Fibroblast of the conjunctiva (primary cell): ENCODE measurements at regions not wholly inside any gene's neighbourhood (a gene's known extent, or its start where the extent isn't known, plus 50 kb on each side); places are given as distances from the start of the nearest gene placed in this dataset.

Source experiments
- DNase-seq: peaks from one replicate; pipeline ENCODE4 v3.0.0-alpha.2; 2010; ENCODE audit warnings: low read depth

- DNase-seq, result no peak
Measured at GRCh38 chr3:116929505-116930222, 220.1 kb downstream of the TUSC7 start.

DNA sequence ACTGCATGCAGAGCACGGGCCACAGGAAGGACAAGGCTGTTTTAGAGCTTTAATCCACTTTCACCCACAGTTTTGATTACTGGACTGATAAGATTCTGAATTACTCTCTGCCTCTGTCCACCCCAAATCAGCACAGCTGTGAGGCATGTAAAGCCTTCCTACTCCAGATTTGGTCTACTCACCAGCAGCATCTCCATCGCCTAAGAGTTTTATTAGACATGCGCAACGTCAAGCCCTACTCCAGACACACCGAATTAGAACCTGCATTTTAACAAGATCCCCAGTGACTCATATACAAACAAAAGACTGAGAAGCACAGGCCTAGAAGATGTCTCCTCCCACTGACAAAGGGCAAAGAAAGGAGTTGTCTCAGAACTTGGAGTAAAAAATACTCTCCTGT lies 221.2 kb downstream of the TUSC7 start:
- no peak for DNase-seq

DNA sequence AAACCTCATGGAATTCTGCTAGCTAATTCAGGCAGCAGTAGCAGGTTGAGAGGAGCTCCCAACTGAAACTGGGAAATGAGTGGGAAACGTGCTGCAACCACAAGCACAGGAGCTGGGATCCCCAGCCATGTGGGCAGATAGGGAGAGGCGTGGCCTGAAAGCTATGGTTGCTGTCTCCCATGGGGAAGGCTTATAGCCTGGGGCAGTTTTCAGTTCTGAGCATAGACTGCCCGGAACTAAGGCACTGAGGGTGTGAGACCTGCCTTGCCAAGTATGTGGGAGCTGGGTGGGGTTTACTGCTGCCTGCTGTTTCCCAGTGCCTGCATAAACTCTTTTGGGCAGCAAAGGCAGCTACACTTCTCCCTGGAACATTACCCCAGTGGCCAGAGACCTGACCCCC lies 229.5 kb downstream of the TUSC7 start:
- no peak for DNase-seq

- DNase-seq, result no peak
Measured at GRCh38 chr3:116939550-116939949, 230.0 kb downstream of the TUSC7 start.

DNA sequence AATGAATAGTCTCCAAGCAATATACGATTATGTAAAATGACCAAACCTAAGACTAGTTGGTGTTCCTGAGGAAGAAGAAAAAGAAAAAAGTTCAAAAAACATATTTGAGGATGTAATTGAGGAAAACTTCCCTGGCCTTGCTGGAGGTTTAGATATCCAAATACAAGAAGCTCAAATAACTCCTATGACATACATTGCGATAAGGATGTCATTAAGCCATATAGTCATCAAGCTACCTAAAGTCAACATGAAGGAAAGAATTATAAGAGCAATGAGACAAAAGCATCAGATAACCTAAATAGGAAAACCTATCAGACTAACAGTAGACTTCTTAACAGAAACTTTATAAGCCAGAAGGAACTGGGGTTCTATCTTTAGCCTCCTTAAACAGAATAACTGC lies 231.1 kb downstream of the TUSC7 start:
- DNase-seq, result no peak

DNA sequence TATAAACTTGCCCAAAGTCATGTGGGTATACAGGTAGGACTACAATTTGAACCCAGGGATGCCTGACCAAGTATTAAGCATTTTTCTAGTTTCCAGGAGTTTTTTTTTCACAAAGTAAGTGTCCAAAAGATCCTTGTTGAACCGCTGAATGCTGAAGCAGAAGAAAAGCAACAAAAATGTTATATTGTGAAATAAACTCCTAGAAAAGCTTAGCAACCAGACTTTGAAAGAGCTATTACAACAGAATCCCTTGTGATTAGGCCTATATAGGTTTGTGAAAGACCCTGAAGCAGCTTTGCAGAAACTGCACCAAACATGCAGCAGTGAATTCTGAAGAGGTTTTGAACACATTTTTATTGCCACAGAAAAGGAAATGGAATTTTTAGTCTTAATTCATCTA lies 236.8 kb downstream of the TUSC7 start:
- no peak for DNase-seq

GRCh38 chr3:116947148-116947547 lies 237.6 kb downstream of the TUSC7 start:
- no peak for DNase-seq

DNA sequence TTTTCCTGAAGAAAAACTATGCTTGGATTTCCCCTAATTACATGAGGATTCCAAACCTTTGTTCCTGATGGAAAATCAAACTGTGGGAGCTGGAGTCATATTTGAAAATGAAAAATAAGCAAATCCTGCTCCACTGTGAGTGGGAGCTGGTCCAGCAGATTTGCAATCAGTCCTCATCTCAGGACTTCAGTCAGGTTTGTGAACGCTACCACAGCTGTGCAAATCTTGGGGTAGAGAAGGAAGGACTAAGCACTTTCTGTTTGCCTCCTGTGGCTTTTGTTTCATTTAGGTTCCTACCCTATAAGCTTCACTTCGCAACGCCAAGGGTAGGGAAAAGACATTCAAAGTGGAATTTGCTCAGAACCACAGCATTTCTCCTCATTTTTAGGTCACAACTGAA lies 238.2 kb downstream of the TUSC7 start:
- DNase-seq, result no peak

DNA sequence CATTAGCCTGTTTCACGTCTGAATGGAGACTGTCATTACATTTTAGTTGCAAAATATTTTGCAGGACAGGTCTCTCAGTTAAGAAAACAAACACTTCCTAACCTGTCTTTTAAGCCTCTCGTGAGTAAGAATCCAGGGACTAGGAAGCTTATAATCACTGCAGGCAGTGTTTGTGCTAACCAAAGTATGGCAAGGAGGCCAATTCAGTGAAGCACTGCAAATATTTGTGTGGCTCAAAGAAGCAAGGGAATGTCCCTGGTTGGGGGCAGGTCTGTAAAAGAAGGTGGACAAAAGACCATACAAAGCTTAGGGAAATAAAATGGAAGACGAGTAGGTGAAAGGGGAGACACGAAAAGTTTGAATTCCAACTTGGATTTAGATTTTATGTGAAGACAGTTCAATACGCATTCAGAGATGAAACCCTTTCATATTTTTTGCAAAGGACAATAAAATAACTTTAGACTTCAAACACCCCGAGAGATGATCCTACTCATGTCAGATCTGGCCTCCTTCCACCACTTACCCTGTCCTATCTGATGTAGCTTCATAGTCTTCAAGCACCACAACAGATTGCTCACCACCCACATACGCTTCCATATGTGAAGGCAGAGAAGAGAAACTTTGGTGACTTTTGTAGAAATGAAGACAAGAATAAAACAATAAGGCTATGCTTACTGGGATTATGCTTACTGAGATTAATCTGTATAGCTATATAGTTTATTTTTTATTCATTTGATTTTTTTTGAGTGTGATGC lies 240.9 kb downstream of the TUSC7 start:
- DNase-seq, result no peak

DNA sequence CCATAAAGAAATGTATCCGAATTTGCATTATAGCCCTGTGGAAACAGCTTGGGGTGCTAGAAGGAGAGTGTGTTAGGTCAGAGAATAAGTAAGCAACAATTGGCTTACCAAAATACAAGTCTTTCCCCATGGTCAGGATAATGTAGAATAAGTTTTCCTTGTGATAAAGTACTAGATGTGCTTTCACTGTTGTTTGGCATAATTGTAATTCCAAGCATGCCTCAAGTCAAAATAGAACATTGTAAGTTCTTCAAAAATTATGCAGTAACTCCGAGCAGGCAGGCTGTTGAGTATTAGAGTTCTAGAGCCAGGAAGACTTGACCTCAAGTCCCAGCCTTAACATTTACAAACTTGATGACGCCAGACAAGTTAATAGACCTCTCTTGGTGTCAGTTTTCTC lies 242.0 kb downstream of the TUSC7 start:
- no peak for DNase-seq

DNA sequence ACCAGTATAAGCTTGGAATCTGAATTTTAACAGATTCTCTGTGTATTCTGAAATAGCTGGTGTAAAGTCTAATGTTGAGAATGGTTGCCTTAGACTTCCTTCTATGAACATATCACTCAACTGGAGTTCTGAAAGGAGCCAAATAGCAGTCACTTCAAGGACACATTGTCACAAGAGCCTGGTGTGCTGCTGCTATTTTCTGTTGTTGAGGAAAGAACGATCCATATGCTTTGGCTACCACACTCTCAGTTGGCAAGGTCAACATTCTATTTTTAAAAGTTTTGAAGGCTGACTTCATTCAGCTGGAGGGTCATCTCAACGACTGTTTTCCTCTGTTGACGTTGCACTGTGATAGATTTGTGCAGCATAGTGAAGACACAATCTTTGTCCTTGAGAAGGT lies 248.7 kb downstream of the TUSC7 start:
- DNase-seq, result no peak

- DNase-seq, result no peak
Measured at GRCh38 chr3:116961106-116961505, 251.5 kb downstream of the TUSC7 start.

GRCh38 chr3:116963802-116964201 lies 254.2 kb downstream of the TUSC7 start:
- DNase-seq, result no peak

- no peak for DNase-seq
Measured at GRCh38 chr3:116966649-116967048, 257.1 kb downstream of the TUSC7 start.

GRCh38 chr3:116969135-116969534 lies 259.6 kb downstream of the TUSC7 start:
- no peak for DNase-seq

DNA sequence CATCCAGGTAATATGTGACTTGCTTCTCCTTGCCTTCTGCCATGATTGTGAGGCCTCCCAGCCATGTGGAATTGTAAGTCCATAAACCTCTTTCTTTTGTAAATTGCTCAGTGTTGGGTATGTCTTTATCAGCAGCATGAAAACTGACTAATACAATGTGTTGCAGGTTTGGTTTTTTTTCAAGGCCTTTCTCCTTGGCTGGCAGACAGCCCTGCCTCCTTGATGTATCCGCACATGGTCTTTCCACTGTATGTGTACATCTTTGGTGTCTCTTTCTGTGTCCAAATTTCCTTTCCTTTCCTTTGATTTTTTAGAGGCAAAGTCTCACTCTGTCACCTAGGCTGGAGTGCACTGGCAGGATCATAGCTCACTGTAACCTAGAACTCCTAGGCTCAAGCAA lies 260.1 kb downstream of the TUSC7 start:
- DNase-seq, result no peak

DNA sequence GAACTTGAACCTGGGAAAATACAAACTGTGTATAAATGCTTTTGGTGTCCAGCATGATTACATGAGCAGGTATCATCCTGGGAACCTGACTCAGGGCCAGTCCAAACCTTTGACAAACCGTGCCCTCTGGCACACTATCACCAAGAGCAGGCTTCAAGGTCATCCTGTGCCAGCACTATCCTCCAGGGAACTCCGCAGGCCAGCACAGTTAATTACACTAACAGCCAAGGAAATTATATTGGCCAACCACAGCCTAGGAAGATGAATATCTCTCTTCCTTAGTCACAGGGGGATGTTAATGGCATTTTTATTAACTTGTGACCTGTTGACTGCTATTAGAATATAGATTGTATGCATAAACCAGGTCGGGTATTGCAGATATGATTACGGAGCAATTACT lies 262.0 kb downstream of the TUSC7 start:
- no peak for DNase-seq

DNA sequence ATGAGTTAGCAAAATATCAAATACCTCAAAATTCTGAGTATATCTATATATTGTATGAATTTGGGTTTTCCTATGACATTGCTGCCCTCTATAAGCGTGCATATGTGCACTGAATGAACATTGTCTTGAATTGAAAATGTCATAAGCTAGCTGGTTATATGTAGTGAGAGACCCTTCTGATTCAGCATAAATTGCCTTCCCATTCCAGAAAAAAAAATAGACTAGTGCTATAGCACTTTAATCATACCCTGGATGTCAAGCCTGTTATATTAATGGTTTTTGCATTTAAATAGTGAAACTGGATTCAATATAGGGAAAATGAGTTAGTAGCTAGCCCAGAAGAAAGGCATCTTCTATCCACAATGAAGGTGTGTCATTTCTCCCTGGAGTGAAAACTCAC lies 265.1 kb downstream of the TUSC7 start:
- DNase-seq, result no peak

- DNase-seq, result no peak
Measured at GRCh38 chr3:116977441-116977840, 267.9 kb downstream of the TUSC7 start.

DNA sequence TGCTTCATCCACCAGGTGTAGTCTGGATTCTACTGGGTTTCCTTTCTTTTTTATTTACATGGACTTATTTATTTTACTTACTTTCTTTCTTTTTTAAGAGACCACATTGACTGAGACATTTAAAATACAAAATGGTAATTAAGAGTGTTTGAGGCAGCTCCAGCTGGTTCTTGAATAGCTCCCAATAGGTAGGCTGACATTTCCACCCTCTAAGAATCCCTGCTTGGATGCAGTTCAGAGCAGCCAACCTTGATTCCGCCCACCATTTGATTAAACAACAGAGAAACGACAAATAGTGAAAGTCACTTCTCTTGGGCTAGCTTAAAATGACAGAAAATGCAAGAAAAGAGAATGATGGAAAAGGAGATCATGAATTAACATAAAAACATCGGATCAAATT lies 270.5 kb downstream of the TUSC7 start:
- DNase-seq, result no peak

DNA sequence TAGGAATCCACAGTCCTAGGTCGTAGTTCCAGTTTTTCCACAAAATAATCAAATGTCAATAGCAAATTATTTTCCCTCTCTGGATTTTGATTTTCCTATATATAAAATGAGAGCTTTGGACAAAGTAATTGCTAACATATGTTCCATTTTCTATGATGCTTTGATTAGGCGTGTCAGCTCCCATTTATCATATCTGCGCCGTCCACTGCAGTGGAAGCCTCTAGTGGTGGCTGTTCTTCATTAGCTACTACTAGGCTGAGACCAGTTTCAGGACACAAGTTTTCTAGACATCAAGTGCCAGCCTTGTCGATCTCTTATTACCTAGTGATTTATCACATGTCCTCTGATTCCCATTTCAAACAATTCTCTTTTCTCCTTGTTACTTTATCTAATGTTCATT lies 271.5 kb downstream of the TUSC7 start:
- no peak for DNase-seq

- DNase-seq, result no peak
Measured at GRCh38 chr3:116984301-116984700, 274.7 kb downstream of the TUSC7 start.

DNA sequence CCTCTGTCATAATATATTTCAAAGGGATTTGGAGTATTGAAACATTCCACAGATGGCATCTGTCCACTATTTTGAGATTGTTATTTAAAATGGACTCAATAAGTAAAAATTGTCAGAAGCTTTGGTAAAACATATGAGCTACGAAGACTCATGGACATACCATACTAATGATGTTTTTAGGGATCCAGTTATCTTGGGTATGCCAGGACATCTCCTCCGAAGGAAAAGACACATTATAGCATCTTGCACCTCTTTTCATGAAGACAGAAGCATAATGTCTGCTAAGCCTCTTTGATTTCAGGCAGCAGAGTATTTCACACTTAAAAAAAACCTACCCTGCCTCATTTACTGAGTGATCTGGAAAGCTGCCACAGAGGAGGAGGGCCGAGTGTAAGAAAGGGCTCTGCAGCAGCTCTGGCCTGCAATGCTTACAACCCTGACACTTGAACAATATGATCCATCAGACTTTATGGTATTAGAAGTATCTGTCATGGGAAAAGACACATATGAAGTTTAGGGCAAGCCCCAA lies 284.8 kb downstream of the TUSC7 start:
- no peak for DNase-seq

DNA sequence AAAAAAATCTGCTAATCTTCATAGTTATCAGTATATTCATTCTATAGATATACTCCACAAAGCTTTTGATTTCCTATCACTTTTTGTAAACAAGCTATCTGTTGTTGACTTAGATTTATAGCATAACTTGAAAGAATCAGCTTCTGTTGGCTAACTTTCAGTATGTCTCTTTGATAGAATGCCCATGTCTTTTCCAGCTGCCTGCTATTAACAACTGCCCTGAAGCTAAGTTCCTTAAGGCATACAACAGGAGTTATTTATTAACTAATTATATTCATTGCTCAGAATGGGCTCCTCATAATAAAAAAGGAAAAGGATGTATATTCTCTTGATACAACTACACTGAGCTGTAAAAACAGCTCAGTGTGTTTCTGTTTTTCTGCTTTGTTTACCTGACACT lies 293.9 kb downstream of the TUSC7 start:
- DNase-seq, result no peak
